A549 (cell line): ENCODE measurements at regions not wholly inside any gene's neighbourhood (a gene's known extent, or its start where the extent isn't known, plus 50 kb on each side); places are given as distances from the start of the nearest gene placed in this dataset.

Experiments used
- ESRRA ChIP-seq: fragments of 150-350 bp; IDR thresholded peaks from 2 replicates; pipeline ENCODE4 v1.6.1; 2014; ENCODE audit warnings: mild to moderate bottlenecking, low read length, borderline replicate concordance
- REST ChIP-seq: fragments of 200-600 bp; sonication (generic); IDR thresholded peaks from 2 replicates; pipeline ENCODE4 v1.6.1; 2016; ENCODE audit warnings: antibody characterized with exemption, mild to moderate bottlenecking, moderate library complexity

DNA sequence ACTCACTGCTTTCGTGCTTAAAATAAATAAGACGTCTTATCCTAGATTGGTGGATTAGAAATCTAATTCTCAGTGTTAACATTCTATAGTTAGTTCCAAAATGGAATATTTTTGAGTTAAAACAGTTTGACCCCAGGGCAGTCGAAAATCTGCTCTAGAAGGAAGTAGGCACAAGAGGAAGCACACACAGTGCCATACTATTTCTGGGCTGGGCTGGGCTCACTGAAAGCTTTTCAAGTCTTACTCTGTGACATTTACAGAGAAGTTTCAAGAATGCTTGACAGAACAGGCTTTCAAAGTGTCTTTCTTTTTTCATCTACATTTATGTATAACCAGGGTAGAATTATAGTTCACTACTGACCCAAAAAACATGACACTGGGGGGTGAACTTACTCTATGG lies 209.8 kb downstream of the SOD2 start:
- TF ChIP-seq REST (no peak), ESRRA (no peak)
